EL (cell line): ENCODE measurements at regions not wholly inside any gene's neighbourhood (a gene's known extent, or its start where the extent isn't known, plus 50 kb on each side); places are given as distances from the start of the nearest gene placed in this dataset.
A peak's percentile ranks its signal among the peaks of the same experiment; 100 is the strongest.
"Not testable (repeated sequence)": the region's sequence is repeated elsewhere in the genome, so short reads cannot be mapped to it uniquely, and the experiment has no call there.

Source experiments
- DNase-seq: peaks from one replicate; pipeline ENCODE4 v3.0.0-alpha.2; 2016

DNA sequence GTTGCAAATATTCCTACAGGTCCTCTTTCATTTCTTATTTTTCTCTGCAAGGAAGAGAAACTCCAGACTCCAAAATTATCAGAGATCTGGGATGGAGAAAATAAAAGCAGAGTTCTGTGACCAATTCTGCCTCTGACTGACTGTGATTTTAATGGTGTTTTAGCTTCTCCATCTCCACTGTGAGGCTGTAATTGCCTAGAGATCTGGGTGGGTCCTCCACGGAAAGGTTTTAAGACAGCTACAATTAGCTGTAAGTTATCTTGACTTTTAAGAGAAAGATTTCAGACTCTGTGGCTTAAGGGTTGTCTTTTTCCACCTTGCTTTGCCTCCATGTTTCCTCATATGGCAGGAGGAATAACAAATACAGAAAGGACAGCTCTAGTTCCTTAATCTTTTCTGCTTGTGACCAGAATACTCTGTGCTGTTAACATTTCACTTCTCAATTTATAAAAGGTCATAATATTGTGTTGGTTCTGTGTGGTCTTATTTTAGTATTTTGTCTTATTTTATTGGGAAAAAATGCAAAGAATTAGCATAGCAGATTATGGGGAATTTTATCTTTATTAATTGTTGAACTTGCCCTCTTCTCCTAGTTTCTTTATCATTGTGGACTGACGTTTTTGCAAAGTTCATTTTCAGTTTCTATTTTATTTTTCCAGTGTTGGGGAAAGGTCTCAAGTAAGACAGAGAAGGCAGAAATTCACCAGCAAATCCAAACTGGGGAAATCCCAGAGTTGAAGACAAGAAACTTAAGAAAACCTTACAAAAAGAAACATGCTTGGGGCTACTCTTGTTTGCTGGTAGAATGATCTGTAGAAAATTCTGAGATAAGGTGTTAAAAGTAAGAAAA, 157.9 kb downstream of the RAP2B start:
- DNase-seq, result no peak

GRCh38 chr3:153320585-153321128, 158.6 kb downstream of the RAP2B start:
- DNase-seq, result no peak

DNA sequence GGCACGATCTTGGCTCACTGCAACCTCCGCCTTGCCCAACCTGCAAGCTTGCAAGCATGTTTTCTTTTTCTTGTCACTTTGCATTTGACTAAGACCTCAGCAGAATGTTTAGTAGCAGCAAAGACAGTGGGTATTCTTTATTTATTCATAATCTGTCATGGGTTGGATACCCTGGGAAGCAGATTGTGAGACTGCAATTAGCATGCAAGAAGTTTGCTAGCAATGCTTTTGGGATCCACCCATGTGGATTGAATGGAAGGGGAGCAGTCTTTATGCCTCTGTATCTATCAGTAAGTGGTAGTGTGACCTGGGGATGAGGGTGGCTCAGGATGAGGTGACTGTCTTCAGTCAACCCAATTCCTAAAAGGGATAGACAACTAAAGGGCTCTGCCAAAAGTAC, 166.7 kb downstream of the RAP2B start:
- no peak for DNase-seq

- DNase-seq, result peak; percentile 7
Observed at GRCh38 chr3:153330901-153331300, 168.9 kb downstream of the RAP2B start.

- no peak for DNase-seq
Observed at GRCh38 chr3:153331676-153332075, 169.7 kb downstream of the RAP2B start.

- DNase-seq, result no peak
Observed at GRCh38 chr3:153334558-153334957, 172.5 kb downstream of the RAP2B start.

- no peak for DNase-seq
Observed at GRCh38 chr3:153337369-153337768, 175.3 kb downstream of the RAP2B start.

- peak; percentile 19 for DNase-seq
Observed at GRCh38 chr3:153338487-153338886, 176.5 kb downstream of the RAP2B start.

GRCh38 chr3:153339065-153339464, 177.0 kb downstream of the RAP2B start:
- DNase-seq, result no peak

DNA sequence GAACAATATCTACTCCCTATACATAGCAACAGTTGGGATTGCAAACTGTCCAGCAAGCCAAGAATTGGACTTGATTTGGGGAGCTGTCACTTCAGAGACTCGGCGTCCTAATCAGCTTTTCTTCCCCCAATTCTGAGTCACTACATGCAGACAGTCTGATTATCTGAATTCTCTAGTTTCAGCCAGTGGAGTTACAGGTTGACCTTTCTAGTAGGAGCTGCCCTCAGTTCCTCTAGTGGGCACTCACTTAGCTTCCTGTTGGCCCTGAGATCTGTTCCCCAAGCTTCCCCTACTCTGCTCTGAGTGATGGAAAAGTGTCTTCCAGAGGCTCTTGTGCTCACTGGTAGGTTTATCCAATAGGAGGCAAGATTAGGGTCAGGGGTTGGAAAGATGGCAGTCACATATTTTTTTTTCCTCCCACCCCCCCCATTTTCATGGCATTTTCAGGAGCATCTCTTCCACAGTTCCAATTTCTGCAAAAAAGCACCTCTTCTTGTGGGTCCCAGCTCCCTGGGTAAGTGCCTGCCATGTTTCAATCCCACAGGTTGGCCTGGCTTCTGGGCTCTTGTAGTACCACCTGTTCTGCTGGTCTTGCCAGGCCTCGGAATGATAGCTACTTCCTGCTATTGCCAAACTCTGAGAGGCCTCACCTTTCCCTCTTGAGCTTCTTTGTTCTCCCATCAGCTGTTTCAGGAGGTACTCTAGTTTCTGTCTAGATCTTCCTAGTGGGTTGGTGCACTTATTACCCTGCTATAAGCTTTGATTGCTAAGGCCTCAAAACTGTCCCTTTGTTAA, 182.2 kb downstream of the RAP2B start:
- no peak for DNase-seq

- DNase-seq, result peak; percentile 26
Observed at GRCh38 chr3:153348457-153349107, 186.6 kb downstream of the RAP2B start.

GRCh38 chr3:153349108-153349499, 187.1 kb downstream of the RAP2B start:
- DNase-seq, result no peak

GRCh38 chr3:153350420-153350819, 188.4 kb downstream of the RAP2B start:
- DNase-seq, result peak; percentile 74

DNA sequence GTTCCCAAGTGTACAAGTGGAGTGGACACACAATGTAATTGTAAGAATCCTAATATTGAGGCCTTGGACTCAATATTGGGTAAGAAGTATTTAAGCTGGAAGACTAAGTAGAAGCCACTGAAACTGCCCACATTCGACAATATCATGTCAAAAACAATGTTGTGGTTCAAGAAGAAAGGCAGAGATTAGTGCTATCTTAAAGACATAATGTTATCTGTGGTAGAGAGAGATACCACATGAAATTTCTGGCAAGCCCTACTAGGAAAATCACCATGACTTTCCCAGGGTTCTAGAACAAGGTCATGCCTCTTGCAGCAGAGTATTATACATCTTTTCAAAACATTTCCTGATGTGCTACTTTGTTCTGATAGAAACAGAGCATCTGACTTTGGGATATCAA, 192.6 kb downstream of the RAP2B start:
- DNase-seq, result no peak

DNA sequence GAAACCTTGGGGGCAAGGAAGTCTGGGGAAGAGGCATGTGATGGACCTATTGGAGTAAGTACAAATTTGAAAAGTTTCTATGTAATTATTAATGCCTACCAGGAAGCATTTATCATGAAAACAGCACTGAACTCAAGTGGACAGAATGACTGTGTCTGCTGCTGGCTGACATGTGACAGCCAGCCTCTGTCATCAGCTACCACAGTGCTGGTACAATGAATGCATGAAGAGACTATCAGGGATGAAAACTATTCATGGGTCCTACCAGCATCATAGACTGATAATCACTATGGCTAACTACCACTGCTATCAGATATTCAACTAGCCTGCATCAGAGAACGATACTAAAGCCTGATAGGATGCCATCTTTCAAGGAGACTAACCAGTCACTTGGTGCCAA, 193.5 kb downstream of the RAP2B start:
- DNase-seq, result no peak

- no peak for DNase-seq
Observed at GRCh38 chr3:153356908-153357307, 194.9 kb downstream of the RAP2B start.

- DNase-seq, result no peak
Observed at GRCh38 chr3:153357436-153357835, 195.4 kb downstream of the RAP2B start.

DNA sequence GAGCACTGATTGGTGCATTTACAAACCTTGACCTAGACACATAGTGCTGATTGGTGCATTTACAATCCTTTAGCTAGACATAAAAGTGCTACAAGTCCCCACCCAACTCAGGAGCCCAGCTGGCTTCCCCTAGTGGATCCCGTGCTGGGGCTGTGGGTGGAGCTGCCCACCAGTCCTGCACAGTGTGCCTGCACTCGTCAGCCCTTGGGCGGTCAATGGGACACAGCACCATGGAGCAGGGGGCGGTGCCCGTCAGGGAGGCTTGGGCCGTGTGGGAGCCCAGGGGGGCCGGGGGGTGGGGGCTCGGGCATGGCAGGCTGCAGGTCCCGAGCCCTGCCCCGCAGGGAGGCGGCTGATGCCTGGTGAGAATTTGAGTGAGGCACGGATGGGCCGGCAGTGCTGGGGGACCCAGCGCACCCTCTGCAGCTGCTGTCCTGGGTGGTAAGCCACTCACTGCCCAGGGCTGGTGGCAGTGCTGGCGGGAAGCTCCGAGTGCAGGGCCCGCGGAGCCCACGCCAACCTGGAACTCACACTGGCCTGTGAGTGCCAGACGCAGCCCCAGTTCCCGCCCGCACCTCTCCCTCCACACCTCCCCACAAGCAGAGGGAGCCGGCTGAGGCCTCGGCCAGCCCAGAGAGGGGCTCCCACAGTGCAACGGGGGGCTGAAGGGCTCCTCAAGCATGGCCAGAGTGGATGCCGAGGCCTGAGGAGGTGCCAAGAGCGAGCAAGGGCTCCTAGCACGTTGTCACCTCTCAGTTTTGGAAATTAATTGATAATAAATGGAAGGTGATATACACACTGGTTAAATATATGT, 207.7 kb downstream of the RAP2B start:
- no peak for DNase-seq

DNA sequence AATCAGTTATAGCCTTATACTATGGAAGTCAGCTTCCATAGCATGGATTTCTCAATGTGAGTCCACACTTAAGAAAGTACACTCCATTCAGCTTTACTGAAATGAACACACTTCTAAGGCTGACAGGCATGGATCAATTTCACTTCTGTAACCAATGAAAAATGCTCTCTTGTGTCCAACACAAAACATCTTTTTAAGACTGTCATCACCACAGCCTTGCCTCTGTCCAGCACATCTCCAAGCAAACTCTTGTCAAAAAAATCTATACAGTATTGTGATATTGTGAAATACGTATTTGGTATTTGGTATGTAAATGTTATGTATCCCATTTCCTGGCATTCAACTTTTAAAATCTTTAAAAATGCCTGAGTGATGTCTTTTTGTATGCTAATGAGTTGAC, 208.7 kb downstream of the RAP2B start:
- no peak for DNase-seq

DNA sequence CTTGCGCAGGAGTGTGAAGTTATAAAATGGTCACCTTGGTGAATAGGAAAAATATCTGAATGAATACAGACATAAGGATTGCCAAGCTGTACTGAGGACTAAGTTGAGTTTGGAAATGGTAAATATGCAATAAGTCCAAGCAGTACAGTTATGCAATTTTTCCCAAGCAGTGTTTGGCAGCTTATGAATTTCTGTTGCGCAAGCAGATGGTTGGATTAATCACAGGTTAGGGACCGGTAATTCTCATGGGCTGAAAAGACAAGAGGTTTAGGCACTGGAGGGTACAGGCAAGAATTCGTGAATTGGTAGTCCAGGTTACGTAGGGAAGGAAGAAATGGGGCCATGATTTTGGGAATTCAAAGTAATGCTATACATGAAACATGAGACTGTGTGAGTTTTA, 210.3 kb downstream of the RAP2B start:
- peak; percentile 30 for DNase-seq

DNA sequence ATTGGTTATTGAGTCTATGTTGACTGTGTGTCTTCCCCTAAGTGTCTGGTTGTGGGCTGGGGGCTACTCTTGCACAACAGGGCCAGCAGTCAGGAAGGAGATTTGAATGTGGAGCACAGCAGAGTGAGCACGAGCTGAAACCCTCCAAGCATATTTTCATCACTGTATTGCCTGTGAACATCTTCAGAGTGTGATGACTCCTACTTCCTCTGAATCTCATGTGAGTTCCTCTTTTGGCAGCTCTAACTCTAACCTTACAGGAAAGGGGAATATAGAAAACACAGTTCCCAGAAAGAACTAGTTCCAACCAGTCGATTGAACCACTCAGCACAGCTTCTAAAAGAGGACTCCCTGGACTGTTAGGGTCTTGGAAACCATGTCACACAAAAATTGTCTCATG, 211.6 kb downstream of the RAP2B start:
- no peak for DNase-seq

DNA sequence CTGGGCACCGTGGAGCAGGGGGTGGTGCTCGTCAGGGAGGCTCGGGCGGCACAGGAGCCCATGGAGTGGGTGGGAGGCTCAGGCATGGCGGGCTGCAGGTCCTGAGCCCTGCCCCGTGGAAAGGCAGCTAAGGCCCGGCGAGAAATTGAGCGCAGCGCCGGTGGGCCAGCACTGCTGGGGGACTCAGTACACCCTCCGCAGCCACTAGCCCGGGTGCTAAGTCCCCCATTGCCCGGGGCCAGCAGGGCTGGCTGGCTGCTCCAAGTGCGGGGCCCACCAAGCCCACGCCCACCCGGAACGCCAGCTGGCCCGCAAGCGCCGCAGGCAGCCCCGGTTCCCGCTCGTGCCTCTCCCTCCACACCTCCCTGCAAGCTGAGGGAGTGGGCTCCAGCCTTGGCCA, 216.3 kb downstream of the RAP2B start:
- DNase-seq, result not testable (repeated sequence)
